ENCODE measurements at regions not wholly inside any gene's neighbourhood (a gene's known extent, or its start where the extent isn't known, plus 50 kb on each side); places are given as distances from the start of the nearest gene placed in this dataset.

GRCh38 chr4:145414226-145414625, 67.4 kb upstream of the SMAD1 start:
- H3K27me3 ChIP-seq (replicated peaks in 2 of 5; ENCODE audit: control insufficient read depth in 4 of 5, insufficient read depth in 5 of 5, low read length in 4 of 5), result no peaks in the 10 kb centered on the region
- WGBS (ENCODE audit: insufficient coverage), result 100% methylated on average over 1 of the region's 1 CpG
- DNase-seq, result no peak
- POLR2A ChIA-PET, result no interaction called here
- CTCF ChIA-PET, result no interaction called here
- H3K9me3 ChIP-seq (ENCODE audit: control extremely low read depth in 1 of 5, control insufficient read depth in 4 of 5, insufficient read depth in 2 of 5, low read depth in 1 of 5, low read length in 4 of 5), result no peaks in the 10 kb centered on the region
- H3K36me3 ChIP-seq (ENCODE audit: control insufficient read depth in 4 of 4, insufficient read depth in 4 of 4, low read length in 3 of 4), result no peaks in the 10 kb centered on the region
- no peaks in the 10 kb centered on the region for H3K4me1 ChIP-seq (ENCODE audit: control extremely low read depth in 1 of 4, control insufficient read depth in 4 of 4, insufficient read depth in 4 of 4, low read length in 3 of 4)
- H3K27ac ChIP-seq (ENCODE audit: insufficient read depth in 1 of 2, low read depth in 1 of 2, low read length in 2 of 2, poor library complexity in 1 of 2, severe bottlenecking in 2 of 2), result no peak overlapping the region
- no peak overlapping the region for H3K4me3 ChIP-seq (ENCODE audit: control insufficient read depth in 1 of 7, extremely low read depth in 1 of 7, insufficient read depth in 4 of 7, low read depth in 2 of 7, low read length in 6 of 7)

DNA sequence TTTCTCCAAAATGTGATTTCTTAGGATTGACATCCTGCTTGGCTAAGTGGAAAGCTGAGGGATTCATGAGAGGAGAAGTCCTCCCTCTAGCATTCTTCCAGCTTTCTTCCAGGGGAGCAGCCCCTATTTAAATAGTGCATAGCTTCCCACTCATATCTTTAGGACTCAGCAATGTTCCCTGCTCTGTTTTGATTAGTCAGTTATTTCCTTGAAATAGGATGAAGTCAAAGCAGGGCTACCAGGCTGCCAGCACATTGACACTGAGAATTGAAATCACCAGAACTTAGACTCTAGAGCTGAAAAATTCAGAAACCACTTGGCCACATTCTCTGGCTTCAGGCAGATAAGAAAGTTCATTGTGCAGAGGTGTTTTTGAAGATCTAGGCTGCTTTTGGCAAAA, 74.7 kb upstream of the SMAD1 start:
- H3K4me3 ChIP-seq (ENCODE audit: control insufficient read depth in 1 of 7, extremely low read depth in 1 of 7, insufficient read depth in 4 of 7, low read depth in 2 of 7, low read length in 6 of 7), result no peak overlapping the region
- no peaks in the 10 kb centered on the region for H3K9me3 ChIP-seq (ENCODE audit: control extremely low read depth in 1 of 5, control insufficient read depth in 4 of 5, insufficient read depth in 2 of 5, low read depth in 1 of 5, low read length in 4 of 5)
- no peaks in the 10 kb centered on the region for H3K4me1 ChIP-seq (ENCODE audit: control extremely low read depth in 1 of 4, control insufficient read depth in 4 of 4, insufficient read depth in 4 of 4, low read length in 3 of 4)
- ChIA-PET CTCF (no interaction called here), POLR2A (no interaction called here)
- no peaks in the 10 kb centered on the region for H3K36me3 ChIP-seq (ENCODE audit: control insufficient read depth in 4 of 4, insufficient read depth in 4 of 4, low read length in 3 of 4)
- H3K27ac ChIP-seq (ENCODE audit: insufficient read depth in 1 of 2, low read depth in 1 of 2, low read length in 2 of 2, poor library complexity in 1 of 2, severe bottlenecking in 2 of 2), result no peak overlapping the region
- no peaks in the 10 kb centered on the region for H3K27me3 ChIP-seq (replicated peaks in 2 of 5; ENCODE audit: control insufficient read depth in 4 of 5, insufficient read depth in 5 of 5, low read length in 4 of 5)
- no peak for DNase-seq

DNA sequence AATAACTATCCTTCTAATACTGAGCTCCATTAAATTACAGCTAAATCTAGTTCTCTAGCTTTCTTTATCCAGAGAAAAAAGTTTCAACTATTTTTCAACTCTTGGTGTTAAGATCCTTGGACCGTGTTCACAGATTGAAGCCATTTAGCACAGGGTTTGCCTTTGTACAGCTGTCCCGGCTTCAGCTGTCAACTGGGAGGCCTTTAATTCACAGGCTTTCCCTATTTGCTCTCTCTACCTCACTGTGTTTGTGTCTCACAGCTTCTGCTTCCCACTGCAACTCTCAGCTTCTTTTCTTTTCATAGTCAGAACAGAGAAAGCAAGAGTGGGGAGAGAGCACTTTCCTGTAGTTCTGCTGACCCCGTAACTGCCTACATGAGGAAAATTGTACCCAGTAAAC, 76.9 kb upstream of the SMAD1 start:
- WGBS (ENCODE audit: insufficient coverage), result 96% methylated on average over 3 of the region's 3 CpGs
- H3K4me3 ChIP-seq (ENCODE audit: control insufficient read depth in 1 of 7, extremely low read depth in 1 of 7, insufficient read depth in 4 of 7, low read depth in 2 of 7, low read length in 6 of 7), result no peak overlapping the region
- POLR2A ChIA-PET, result no interaction called here
- H3K27me3 ChIP-seq (replicated peaks in 2 of 5; ENCODE audit: control insufficient read depth in 4 of 5, insufficient read depth in 5 of 5, low read length in 4 of 5), result no peaks in the 10 kb centered on the region
- no peaks in the 10 kb centered on the region for H3K4me1 ChIP-seq (ENCODE audit: control extremely low read depth in 1 of 4, control insufficient read depth in 4 of 4, insufficient read depth in 4 of 4, low read length in 3 of 4)
- no peak overlapping the region for H3K27ac ChIP-seq (ENCODE audit: insufficient read depth in 1 of 2, low read depth in 1 of 2, low read length in 2 of 2, poor library complexity in 1 of 2, severe bottlenecking in 2 of 2)
- CTCF ChIA-PET, result interaction anchor here (1.0 kb wide), 1 partner anchor 16 kb away, joined by 3 read pairs; no protein-coding TSS in a partner anchor
- DNase-seq, result no peak
- H3K36me3 ChIP-seq (ENCODE audit: control insufficient read depth in 4 of 4, insufficient read depth in 4 of 4, low read length in 3 of 4), result no peaks in the 10 kb centered on the region
- no peaks in the 10 kb centered on the region for H3K9me3 ChIP-seq (ENCODE audit: control extremely low read depth in 1 of 5, control insufficient read depth in 4 of 5, insufficient read depth in 2 of 5, low read depth in 1 of 5, low read length in 4 of 5)

- no peaks in the 10 kb centered on the region for H3K27me3 ChIP-seq (replicated peaks in 2 of 5; ENCODE audit: control insufficient read depth in 4 of 5, insufficient read depth in 5 of 5, low read length in 4 of 5)
- POLR2A ChIA-PET, result no interaction called here
- H3K4me3 ChIP-seq (ENCODE audit: control insufficient read depth in 1 of 7, extremely low read depth in 1 of 7, insufficient read depth in 4 of 7, low read depth in 2 of 7, low read length in 6 of 7), result no peak overlapping the region
- no peak for DNase-seq
- WGBS (ENCODE audit: insufficient coverage), result 100% methylated on average over 1 of the region's 1 CpG
- no peaks in the 10 kb centered on the region for H3K4me1 ChIP-seq (ENCODE audit: control extremely low read depth in 1 of 4, control insufficient read depth in 4 of 4, insufficient read depth in 4 of 4, low read length in 3 of 4)
- H3K27ac ChIP-seq (ENCODE audit: insufficient read depth in 1 of 2, low read depth in 1 of 2, low read length in 2 of 2, poor library complexity in 1 of 2, severe bottlenecking in 2 of 2), result no peak overlapping the region
- no peaks in the 10 kb centered on the region for H3K9me3 ChIP-seq (ENCODE audit: control extremely low read depth in 1 of 5, control insufficient read depth in 4 of 5, insufficient read depth in 2 of 5, low read depth in 1 of 5, low read length in 4 of 5)
- CTCF ChIA-PET, result no interaction called here
- H3K36me3 ChIP-seq (ENCODE audit: control insufficient read depth in 4 of 4, insufficient read depth in 4 of 4, low read length in 3 of 4), result no peaks in the 10 kb centered on the region
Observed at GRCh38 chr4:145396581-145396980, 85.1 kb upstream of the SMAD1 start.

DNA sequence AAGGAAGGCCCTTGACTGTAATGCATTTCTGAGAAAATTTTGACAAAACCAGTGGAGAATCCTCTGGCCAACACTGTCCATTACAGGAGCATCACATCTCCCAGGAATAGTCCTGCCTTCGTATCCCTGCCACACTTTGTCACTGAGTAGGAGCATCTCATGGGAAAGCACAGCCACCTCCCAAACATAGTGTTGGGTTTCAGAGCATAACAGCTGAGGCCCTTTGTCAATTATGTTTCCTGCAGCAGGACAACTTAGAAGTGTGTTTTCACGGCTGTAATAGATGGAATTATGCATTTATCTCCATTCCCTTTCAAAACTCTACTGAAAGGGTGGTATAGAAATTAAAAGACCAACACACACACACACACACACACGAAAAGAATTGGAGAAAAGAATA, 91.1 kb upstream of the SMAD1 start:
- Histone ChIP-seq H3K4me3 (ENCODE audit: control insufficient read depth in 1 of 7, extremely low read depth in 1 of 7, insufficient read depth in 4 of 7, low read depth in 2 of 7, low read length in 6 of 7) (no peak overlapping the region), H3K27me3 (replicated peaks in 2 of 5; ENCODE audit: control insufficient read depth in 4 of 5, insufficient read depth in 5 of 5, low read length in 4 of 5) (no peaks in the 10 kb centered on the region), H3K9me3 (ENCODE audit: control extremely low read depth in 1 of 5, control insufficient read depth in 4 of 5, insufficient read depth in 2 of 5, low read depth in 1 of 5, low read length in 4 of 5) (peaks cover 0 to under 1% (median 0%) of the 10 kb centered on the region in 5 experiments), H3K27ac (ENCODE audit: insufficient read depth in 1 of 2, low read depth in 1 of 2, low read length in 2 of 2, poor library complexity in 1 of 2, severe bottlenecking in 2 of 2) (no peak overlapping the region), H3K4me1 (ENCODE audit: control extremely low read depth in 1 of 4, control insufficient read depth in 4 of 4, insufficient read depth in 4 of 4, low read length in 3 of 4) (no peaks in the 10 kb centered on the region), H3K36me3 (ENCODE audit: control insufficient read depth in 4 of 4, insufficient read depth in 4 of 4, low read length in 3 of 4) (no peaks in the 10 kb centered on the region)
- WGBS (ENCODE audit: insufficient coverage), result 100% methylated on average over 1 of the region's 3 CpGs
- DNase-seq, result no peak
- POLR2A ChIA-PET, result no interaction called here
- CTCF ChIA-PET, result no interaction called here

DNA sequence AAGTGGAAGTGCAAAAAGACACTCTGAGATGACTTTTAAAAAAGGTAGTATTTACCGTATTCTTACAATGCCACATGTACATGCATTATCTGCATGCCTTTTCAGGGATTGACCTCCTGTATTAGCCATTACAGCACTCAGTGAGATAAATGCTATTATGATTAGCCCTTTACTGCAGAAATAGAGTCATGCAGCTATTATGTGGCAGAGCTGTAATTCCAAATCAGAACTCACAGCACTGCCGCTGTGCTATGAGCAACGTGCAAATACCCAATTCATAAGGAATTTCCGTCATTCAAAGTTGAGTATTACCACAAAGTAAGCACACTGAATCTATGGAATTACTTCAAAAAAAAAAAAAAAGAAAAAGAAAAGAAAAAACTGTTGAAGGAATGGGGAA, 92.1 kb upstream of the SMAD1 start:
- WGBS (ENCODE audit: insufficient coverage), result 100% methylated on average over 1 of the region's 4 CpGs
- Histone ChIP-seq H3K9me3 (ENCODE audit: control extremely low read depth in 1 of 5, control insufficient read depth in 4 of 5, insufficient read depth in 2 of 5, low read depth in 1 of 5, low read length in 4 of 5) (peaks cover 0 to 4% (median 0%) of the 10 kb centered on the region in 5 experiments), H3K36me3 (ENCODE audit: control insufficient read depth in 4 of 4, insufficient read depth in 4 of 4, low read length in 3 of 4) (no peaks in the 10 kb centered on the region), H3K4me1 (ENCODE audit: control extremely low read depth in 1 of 4, control insufficient read depth in 4 of 4, insufficient read depth in 4 of 4, low read length in 3 of 4) (no peaks in the 10 kb centered on the region), H3K27me3 (replicated peaks in 2 of 5; ENCODE audit: control insufficient read depth in 4 of 5, insufficient read depth in 5 of 5, low read length in 4 of 5) (no peaks in the 10 kb centered on the region), H3K27ac (ENCODE audit: insufficient read depth in 1 of 2, low read depth in 1 of 2, low read length in 2 of 2, poor library complexity in 1 of 2, severe bottlenecking in 2 of 2) (no peak overlapping the region), H3K4me3 (ENCODE audit: control insufficient read depth in 1 of 7, extremely low read depth in 1 of 7, insufficient read depth in 4 of 7, low read depth in 2 of 7, low read length in 6 of 7) (no peak overlapping the region)
- DNase-seq, result no peak
- ChIA-PET POLR2A (no interaction called here), CTCF (no interaction called here)

GRCh38 chr4:145388043-145388442, 93.6 kb upstream of the SMAD1 start:
- WGBS (ENCODE audit: insufficient coverage), result 40% methylated on average over 3 of the region's 3 CpGs
- H3K4me1 ChIP-seq (ENCODE audit: control extremely low read depth in 1 of 4, control insufficient read depth in 4 of 4, insufficient read depth in 4 of 4, low read length in 3 of 4), result no peaks in the 10 kb centered on the region
- H3K27me3 ChIP-seq (replicated peaks in 2 of 5; ENCODE audit: control insufficient read depth in 4 of 5, insufficient read depth in 5 of 5, low read length in 4 of 5), result no peaks in the 10 kb centered on the region
- CTCF ChIA-PET, result interaction anchor here (0.8 kb wide), 1 partner anchor 17 kb away, joined by 3 read pairs; no protein-coding TSS in a partner anchor
- POLR2A ChIA-PET, result no interaction called here
- H3K9me3 ChIP-seq (ENCODE audit: control extremely low read depth in 1 of 5, control insufficient read depth in 4 of 5, insufficient read depth in 2 of 5, low read depth in 1 of 5, low read length in 4 of 5), result peaks cover 0 to 4% (median 0%) of the 10 kb centered on the region in 5 experiments
- no peaks in the 10 kb centered on the region for H3K36me3 ChIP-seq (ENCODE audit: control insufficient read depth in 4 of 4, insufficient read depth in 4 of 4, low read length in 3 of 4)
- DNase-seq, result no peak
- no peak overlapping the region for H3K27ac ChIP-seq (ENCODE audit: insufficient read depth in 1 of 2, low read depth in 1 of 2, low read length in 2 of 2, poor library complexity in 1 of 2, severe bottlenecking in 2 of 2)
- H3K4me3 ChIP-seq (ENCODE audit: control insufficient read depth in 1 of 7, extremely low read depth in 1 of 7, insufficient read depth in 4 of 7, low read depth in 2 of 7, low read length in 6 of 7), result no peak overlapping the region

All from common myeloid progenitor, CD34-positive (primary cell).